NCI-H510A (cell line): ENCODE measurements at regions not wholly inside any gene's neighbourhood (a gene's known extent, or its start where the extent isn't known, plus 50 kb on each side); places are given as distances from the start of the nearest gene placed in this dataset.
"Not testable (repeated sequence)": the region's sequence is repeated elsewhere in the genome, so short reads cannot be mapped to it uniquely, and the experiment has no call there.

ENCODE experiments used
- DNase-seq: peaks from one replicate; lab custom pipeline; 2025; lab: John Stamatoyannopoulos, UW

DNA sequence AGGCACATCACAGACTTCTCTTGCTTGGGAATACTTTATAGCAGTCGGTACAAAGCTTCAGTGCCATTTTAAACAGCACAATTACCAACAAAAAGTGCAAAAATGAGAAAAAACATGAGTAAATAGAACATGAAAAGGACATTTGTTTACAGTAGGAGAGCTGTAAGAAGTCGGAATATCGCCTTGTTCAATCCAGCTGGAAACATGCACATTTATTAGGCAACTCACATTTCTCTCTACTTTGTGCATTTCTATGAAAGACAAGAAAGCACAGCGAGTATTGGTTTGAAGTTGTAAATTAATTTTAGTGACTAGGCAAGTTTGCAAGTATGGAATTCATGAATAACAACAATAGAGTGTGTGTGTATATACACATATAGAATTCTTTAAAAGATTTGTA lies 484.7 kb downstream of the DACH1 start:
- DNase-seq = no peak

DNA sequence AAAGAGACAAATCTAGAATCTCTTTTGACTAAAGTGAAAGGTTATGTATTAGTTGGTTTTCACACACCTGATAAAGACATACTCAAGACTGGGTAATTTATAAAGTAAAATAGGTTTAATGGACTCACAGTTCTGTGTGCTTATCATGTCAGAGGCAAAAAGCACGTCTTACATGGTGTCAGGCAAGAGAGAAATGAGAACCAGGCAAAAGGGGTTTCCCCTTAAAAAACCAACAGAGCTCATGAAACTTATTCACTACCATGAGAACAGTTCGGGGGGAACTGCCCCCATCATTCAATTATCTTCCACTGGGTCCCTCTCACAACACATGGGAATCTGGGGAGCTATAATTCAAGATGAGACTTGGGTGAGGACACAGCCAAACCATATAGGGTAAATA lies 486.8 kb downstream of the DACH1 start:
- DNase-seq = no peak

DNA sequence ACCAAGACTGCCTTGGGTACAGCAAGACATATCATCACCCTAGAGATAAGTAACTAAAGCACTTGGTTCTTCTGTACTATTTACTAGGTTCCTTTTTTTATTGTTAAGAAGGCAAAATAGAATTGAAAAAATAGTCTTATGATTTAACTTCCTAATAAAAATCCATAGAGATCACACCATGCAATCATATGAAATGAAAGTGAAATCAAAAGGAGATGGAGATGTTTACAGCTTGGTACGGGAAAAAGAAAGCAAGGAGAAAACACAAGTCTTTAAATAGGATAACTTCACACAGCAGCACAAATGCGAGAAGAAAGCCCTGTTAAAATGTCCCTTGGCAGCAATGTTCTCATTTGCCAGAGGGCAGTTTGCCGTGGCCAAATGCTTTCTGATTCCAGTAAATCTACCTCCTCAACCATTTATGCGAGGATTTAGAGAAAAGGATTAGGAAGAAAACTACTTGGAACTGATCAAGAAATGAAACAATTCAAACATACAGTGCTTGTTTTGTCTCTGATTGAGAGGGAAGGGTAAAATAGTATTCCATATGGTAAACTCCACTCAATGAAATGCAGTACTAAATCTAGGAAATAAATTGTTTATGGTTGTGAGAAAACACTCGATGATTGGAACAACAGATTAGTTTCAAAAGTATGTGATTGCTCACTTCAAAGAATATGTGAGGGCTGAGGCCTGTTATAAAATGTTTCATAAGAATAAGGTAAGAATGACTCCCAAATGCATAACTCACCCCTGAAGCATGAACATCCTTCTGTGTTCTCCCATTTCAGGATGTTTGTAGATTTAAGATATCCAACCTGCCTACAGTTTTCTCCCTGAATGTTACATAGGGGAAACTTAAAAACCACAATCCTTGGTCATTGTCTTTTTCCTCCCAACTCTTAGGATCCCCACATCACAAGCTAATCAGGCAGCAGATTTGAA lies 487.8 kb downstream of the DACH1 start:
- no peak for DNase-seq

DNA sequence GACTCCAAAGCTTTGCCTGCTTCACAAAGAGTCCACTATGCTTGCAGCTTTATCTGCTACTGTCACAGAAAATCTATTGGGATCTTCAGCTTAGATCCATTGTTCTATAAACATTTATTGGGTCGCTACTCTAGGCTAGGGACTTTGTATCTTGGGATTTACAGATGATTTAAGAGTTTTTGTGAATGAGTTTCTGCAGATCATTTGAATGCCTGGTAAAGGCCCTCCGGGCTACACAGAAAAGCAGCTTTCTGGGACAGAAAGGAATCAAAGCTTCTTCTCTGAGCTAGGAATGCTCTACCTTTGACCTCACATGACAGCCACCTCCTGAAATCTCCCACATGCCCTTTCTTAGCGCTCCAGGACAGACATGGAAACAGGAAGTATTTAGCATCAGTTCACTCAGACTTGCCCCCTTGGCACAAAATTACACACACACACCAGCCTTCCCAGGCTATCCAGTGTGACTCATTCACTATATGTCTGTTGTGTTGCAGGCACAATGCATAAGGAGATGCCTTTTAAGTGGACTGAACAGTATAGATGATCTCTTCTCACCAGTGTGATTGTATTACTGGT lies 492.4 kb downstream of the DACH1 start:
- no peak for DNase-seq

DNA sequence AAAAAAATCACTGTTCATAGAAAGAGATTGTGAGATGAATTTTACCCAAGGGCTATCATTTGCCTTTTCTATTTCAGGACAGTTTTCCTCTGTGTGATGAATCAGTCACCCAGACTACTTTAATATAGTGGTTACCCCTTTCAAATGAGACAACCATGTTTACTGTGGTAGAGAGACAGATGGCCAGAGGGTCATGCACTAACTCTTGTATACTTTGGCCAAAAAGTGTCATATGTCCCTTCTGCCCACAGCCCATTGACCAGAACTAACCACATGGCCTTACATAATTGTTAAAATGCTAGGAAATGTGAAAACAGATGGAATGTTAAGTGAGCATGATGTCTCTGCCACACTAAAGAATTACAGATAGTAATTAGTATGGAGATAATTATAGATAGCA lies 498.7 kb downstream of the DACH1 start:
- no peak for DNase-seq

DNA sequence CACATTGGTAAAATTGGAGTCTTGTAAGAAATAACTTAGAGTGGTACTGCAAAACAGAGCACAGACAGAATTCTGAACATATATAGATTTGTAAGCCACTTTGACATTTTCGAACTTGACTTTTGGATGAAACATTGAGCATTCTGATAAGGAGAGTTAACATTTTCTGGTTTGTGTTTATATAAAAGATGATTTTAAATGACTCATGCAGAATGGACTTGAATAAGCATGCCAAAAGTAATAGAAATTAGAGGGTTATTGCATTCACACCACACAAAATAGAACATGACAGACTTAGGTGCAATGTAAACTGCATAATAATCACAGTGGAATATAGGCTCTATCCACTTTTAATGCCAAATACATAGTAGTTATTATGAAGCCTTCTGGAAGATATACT lies 507.0 kb downstream of the DACH1 start:
- DNase-seq = no peak

DNA sequence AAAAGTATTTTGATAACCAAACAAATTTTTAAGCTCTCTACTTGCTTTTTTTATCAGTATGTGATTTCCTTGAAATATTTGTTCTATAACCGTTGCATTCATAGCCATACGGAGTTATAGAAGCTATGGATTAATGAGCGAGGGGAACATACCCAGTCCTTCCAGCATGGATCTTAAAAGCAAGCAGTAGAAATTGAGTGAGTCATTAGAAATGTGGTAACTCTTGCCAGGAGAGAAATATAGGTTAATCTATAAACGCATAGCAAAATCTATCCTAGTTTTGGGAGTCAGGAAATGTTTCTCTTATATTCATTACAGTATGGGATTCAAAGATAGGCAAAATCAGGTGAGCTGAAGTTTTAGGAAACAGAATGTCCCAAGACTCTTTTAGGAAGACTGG lies 507.4 kb downstream of the DACH1 start:
- DNase-seq = no peak

DNA sequence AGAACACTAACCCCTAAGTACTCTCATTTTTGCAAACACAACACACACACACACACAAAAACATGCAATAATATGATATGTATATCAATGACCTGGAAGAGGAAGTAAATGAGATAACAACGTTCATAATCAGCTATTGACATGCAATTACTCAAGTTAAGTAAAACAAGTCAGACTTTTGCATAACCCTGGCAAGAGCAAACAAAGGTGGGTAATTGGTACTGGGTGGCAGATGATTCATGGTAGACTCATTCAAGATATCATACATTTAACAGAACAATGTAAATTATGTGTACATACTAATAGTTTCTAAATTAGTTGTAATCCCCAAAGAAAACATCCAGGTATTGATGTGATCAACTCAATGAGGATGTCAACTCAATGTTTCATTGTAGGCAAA lies 508.8 kb downstream of the DACH1 start:
- DNase-seq = no peak

DNA sequence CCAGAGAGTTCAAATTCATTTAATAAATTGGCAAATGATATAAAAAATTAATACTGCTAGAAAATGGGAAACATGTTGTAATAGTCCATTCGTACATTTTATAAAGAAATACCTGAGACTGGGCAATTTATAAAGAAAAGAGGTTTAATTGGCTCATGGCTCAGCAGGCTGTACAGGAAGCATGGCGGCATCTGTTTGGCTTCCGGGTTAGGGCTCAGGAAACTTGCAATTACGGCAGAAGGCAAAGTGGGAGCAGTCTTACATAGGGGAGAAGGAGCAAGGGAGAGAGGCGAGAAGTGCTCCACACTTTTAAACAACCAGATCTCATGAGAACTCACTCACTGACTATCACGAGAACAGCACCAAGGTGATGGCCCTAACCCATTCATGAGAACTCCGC lies 512.0 kb downstream of the DACH1 start:
- no peak for DNase-seq

DNA sequence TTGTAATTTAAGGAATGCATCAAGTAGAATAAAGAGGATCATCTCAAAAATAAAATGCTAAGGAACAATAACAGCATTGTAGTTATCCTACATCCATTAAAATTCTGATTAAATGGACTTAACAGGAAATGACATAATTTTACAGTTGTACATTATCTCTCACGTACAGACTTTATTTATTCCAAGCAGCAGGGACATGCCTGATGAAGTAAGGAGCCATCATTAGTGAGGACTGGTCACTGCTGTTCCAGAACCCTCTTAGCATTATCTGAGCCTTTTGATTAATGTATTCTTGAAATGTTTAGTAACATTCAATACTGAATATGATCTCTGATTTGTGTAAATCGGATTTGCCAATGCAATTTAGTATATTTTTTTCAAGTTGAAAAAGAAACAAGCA lies 516.1 kb downstream of the DACH1 start:
- DNase-seq = no peak

DNA sequence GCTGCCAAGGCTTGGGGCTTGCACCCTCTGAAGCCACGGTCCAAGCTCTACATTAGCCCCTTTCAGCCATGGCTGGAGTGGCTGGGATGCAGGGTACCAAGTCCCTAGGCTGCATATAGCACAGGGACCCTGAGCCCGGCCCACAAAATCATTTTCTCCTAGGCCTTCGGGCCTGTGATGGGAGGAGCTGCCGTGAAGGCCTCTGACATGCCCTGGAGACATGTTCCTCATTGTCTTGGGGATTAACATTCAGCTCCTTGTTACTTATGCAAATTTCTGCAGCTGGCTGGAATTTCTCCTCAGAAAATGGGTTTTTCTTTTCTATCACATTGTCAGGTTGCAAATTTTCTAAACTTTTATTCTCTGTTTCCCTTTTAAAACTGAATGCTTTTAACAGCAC lies 521.1 kb downstream of the DACH1 start:
- not testable (repeated sequence) for DNase-seq

DNA sequence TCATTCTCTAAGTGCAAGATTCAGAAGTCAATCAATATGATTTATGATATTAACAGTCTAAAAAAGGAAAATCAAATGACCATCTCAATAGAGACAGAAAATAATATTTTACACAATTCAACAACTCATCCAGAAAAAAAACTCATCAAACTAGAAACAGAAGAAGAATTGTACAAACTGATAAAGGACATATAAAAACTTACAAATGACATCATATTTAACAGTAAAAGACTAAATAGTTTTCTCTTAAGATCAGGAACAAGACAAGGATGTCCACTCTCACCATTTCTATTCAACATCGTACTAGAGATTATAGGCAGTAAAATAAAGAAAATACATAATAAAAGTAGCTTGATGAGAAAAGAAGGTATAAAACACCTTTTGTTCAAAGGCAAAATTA lies 527.3 kb downstream of the DACH1 start:
- DNase-seq = no peak

DNA sequence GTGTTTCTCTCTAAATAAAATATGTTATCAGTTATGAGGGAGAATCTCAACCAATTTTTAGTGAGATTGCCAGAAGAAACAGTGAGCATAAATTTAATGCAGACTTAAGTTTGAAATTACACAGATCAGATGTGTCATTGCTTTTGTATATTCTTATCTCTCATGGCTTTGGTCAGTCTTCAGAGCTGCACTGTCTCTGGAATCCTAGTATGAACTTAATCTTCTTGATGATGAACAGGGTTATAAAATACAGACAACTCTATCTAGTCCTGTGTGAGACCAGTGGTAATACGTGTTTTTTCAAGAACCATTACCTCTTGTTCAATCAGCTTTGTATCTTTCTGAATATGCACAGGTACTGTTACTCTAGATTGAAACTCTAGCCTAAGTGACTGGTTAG lies 528.0 kb downstream of the DACH1 start:
- no peak for DNase-seq

DNA sequence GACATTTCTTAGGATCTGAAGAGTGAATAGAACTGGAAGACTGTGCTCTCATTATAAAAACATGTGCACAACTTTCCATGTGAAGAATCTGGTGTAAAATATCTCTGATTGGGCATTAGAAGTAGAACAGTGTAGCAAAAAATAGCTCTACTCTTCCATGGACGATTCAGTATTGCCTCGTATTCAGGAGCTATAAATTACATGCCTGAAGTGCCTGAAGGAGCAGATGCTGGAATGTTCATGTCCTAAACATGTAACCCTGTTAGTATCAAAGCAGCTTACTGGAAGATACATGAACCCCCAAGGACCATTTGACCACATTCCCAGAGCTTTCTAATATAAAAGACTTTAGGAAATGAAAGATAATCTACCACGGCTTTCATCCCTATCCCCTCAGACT lies 528.9 kb downstream of the DACH1 start:
- no peak for DNase-seq

DNA sequence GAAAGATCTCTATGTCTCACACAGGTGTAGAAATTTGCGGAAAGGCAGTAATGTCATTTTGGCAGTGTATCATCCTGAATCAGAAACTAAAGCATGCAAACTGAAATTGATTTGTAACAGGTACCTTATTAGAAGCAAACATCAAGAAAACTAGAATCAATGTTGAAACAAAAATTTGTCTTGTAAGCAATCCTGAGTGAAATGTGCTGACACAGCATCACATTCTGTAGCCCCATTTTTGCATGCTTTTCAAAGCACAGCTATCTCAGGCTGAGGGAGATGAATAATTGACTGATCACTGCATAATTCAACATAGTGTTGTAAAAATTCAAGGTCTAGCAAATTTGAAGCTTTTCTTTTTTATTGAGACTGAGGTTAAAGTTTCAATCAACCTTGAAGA lies 539.7 kb downstream of the DACH1 start:
- no peak for DNase-seq

DNA sequence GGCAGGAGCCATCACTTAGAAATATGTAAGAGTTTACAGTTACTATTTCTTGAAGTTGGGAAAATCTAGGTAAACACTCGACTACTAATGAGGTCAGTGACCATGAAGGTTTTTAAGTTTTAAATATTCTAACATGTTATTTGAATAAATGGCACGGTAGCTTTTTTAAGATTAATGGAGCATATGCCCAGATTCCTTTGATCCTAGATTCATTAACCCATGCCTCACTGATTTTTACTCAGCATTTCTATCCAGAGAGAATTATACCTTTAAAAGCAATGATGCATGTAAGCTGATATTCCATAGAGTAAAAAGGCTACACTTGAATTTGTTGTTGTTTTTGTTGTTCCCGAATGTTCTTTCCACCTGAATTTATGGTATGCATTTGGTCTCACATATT lies 541.4 kb downstream of the DACH1 start:
- DNase-seq = no peak

DNA sequence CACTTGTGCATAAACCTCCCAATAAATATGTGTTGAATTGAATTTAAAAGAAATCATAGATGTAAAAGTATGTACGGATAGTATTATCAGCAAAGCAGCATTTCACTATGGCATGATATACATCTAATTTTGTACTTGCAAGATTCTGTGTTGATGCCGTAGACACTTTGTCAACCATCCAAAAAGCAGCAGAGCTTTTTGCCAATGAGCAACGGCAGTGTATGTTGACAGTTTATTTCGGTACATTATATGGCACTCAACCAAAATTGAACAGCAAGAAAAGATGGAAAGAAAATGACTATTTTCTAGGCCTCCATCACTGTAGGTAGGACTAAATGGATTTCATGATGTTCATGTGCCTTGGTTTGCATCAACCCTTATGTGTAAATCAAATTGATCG lies 543.7 kb downstream of the DACH1 start:
- no peak for DNase-seq

DNA sequence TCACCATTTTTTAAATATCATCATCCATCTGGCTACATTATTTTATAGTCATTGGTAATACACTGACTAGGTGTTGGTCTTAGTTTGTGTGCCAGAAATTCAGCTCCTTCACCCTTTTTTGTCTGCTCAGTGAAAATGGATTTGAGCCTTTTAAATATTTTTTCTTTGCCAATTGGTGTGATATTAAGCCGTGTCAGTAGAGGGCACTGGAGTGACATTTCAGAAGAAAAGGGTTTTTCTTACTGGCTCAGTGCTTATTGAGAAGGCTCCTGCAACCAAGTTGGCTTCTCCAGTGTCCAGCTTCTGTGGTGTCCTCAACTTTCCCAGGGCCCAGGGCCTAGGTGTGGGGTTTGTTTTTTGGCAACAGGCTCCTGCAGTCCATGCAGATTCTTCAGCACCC lies 546.6 kb downstream of the DACH1 start:
- no peak for DNase-seq

DNA sequence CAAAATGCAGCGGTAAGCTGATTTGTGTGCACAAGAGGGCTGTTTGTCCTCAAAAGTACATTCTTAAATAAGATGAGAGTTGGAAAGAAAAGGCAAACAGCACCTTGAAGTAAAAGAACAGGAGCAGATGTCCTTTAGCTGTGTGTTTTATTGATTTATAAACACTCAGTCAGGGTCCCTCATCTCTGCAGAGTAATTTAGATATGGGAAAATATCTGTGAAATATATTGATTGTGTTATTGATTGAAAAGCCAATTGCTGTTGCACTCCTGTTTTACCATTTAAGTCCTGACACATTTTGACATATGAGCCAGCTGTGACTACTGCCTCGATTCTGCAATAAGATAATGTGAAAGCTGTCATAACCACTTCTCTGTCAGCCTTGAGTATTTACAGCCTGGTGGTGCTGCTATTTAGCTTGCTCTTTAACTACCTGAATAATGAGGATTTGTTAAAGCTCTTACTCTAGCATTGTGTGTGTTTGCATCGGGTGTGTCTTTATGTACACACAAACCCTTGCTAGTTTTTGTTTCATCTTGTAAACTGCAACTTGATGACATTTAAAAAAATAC lies 550.1 kb downstream of the DACH1 start:
- DNase-seq = peak; percentile 1

DNA sequence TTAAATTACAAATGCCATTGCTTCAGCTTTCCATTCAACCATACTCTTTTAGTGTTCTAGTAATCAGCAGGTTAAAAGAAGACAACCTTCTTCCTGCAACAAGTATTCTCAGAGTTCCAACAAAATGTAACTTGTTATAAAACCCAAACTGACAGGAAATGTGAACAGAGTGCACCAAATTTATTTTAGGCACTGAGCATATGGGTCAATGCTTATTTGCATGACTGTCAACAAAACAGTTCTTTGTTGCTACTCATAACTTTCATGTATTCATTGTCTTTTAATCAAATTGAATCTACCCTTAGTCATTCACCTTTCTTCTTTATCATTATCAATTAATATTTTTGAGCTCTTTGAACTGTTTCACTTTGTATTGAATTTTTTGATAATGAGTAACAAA lies 554.1 kb downstream of the DACH1 start:
- no peak for DNase-seq

DNA sequence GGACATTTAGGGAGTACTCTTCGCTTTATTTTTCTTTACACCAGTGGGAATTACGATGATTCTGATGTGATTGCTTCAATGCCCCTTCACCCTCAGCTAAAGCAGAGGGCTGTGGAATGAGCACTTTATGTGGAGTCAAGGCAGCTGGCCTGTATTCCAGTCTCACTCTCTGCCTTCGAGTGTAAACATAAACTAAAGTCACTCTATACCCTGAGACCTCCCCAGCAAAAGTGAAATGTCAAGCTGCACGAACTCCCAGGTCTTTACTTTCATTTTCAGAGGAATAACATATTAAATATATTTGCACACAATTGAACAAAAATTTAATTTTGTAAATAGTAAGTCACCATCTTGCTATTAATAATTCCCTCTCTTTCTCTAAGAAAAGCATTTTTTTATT lies 557.1 kb downstream of the DACH1 start:
- DNase-seq = no peak

DNA sequence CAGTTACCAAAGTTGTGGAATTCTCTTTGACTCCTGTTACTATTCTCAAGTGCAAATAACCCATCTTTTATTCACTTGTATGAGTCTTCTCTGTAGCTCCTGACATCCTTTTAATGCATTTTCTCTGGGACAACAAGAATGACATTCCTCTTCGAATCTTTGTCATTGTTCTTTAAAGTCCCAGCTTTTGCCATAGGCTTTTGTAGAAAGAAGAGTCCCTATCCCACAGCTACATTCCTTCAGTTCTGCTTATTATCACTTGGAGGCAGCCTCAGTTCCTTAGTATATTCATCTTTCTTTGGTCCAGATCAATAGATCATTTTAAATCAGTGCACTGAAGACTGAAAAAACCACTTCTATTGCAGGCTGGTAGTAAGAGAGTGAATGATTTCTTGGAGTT lies 560.2 kb downstream of the DACH1 start:
- no peak for DNase-seq

DNA sequence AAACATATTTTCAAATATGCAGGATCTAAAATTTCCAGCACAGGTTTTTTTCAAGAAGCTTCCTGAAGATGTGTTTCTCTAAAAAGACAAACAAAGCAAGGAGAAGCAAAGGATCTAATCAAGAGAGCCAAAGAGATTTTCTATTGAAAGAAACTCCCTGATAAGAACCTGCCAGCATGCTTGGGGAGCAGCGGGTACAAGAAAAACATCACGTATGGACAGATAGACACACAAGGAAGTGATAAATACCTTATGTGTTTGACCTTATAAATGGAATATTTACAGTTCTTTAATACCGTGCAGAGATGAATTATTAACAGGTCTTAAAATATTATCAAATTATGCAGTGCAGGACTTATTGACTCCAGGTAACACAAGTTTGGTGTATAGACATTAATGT lies 562.1 kb downstream of the DACH1 start:
- no peak for DNase-seq

DNA sequence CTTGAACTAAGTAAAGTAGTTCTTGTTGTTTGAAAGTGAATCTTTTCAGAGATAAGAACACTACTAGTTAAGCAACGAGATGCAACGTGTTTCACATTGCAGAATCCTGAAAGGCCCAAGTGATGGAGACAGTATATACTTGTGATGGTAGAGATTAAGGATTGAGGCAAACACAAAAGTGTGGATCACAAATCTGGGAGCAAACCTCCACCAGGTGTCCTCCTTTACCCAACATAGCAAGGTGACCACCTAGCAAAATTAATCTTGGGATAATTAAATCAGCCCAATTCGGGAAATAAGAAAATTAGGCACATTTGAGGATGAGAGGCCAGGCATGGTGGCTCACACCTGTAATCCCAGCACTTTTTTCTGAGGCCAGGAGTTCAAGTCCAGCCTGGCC lies 563.9 kb downstream of the DACH1 start:
- no peak for DNase-seq
